AG04449 (cell line): ENCODE measurements at regions not wholly inside any gene's neighbourhood (a gene's known extent, or its start where the extent isn't known, plus 50 kb on each side); places are given as distances from the start of the nearest gene placed in this dataset.

Experiments used
- CTCF ChIA-PET: fragments of 350-600 bp; formaldehyde crosslinking; extraction: SDS; loops from one replicate; lab custom pipeline; 2021; ENCODE audit warnings: antibody characterized with exemption; lab: Yijun Ruan, JAX
- POLR2A ChIA-PET: fragments of 400-600, 350-600 bp; formaldehyde crosslinking; extraction: SDS; loops from one replicate; lab custom pipeline; 2020; ENCODE audit warnings: antibody characterized with exemption, inconsistent platforms; lab: Yijun Ruan, JAX
- DNase-seq: peaks from one replicate; pipeline ENCODE4 v3.0.0-alpha.2; 2010; ENCODE audit warnings: low read depth, low spot score
- H3K4me3 ChIP-seq: 2 replicates; pipeline ENCODE4 v1.5.1; 2011; ENCODE audit warnings: low read depth, mild to moderate bottlenecking, control low read depth, low read length
- CTCF ChIP-seq: IDR thresholded peaks from one replicate; pipeline ENCODE4 v1.5.1; 2011; ENCODE audit warnings: mild to moderate bottlenecking, moderate library complexity, low read length, control low read depth, inconsistent platforms; ENCODE audit not compliant: insufficient read depth; ENCODE audit errors: missing control alignments

- no peak for TF ChIP-seq CTCF
- H3K4me3 ChIP-seq, result no peak overlapping the region
- DNase-seq, result no peak
- ChIA-PET CTCF (interaction anchor here (1.0 to 4.0 kb wide), 5 partner anchors 9 to 177 kb away, joined by 4 to 20 read pairs (median 5); no protein-coding TSS in a partner anchor), POLR2A (no interaction called here)
These were observed 208.6 kb downstream of the C1D start for GRCh38 chr2:67854103-67854743.

- CTCF ChIA-PET, result interaction anchor here (1.0 to 3.5 kb wide), 3 partner anchors 9 to 13 kb away, joined by 4 to 20 read pairs (median 5); no protein-coding TSS in a partner anchor
- no peak overlapping the region for H3K4me3 ChIP-seq
- DNase-seq, result no peak
- TF ChIP-seq CTCF, result no peak
- POLR2A ChIA-PET, result no interaction called here
These were observed 208.0 kb downstream of the C1D start for GRCh38 chr2:67854798-67855197.

- TF ChIP-seq CTCF, result no peak
- no peak overlapping the region for H3K4me3 ChIP-seq
- ChIA-PET CTCF (interaction anchor here (1.5 to 2.3 kb wide), 2 partner anchors 10 to 15 kb away, joined by 8 to 10 read pairs; no protein-coding TSS in a partner anchor), POLR2A (interaction anchor here (0.6 kb wide), 1 partner anchor 14 kb away, joined by 3 read pairs; no protein-coding TSS in a partner anchor)
- DNase-seq, result no peak
These were observed 205.9 kb downstream of the C1D start for GRCh38 chr2:67856866-67857265.

GRCh38 chr2:67857836-67858235 lies 205.0 kb downstream of the C1D start:
- no peak for TF ChIP-seq CTCF
- DNase-seq, result no peak
- POLR2A ChIA-PET, result no interaction called here
- H3K4me3 ChIP-seq, result no peak overlapping the region
- CTCF ChIA-PET, result interaction anchor here (1.4 to 2.3 kb wide), 4 partner anchors 11 to 174 kb away, joined by 3 to 10 read pairs (median 6); no protein-coding TSS in a partner anchor

- ChIA-PET CTCF (interaction anchor here (1.4 to 2.3 kb wide), 4 partner anchors 10 to 173 kb away, joined by 3 to 8 read pairs (median 3); no protein-coding TSS in a partner anchor), POLR2A (no interaction called here)
- no peak for TF ChIP-seq CTCF
- no peak overlapping the region for H3K4me3 ChIP-seq
- no peak for DNase-seq
These were observed 203.9 kb downstream of the C1D start for GRCh38 chr2:67858886-67859285.

- no peak for TF ChIP-seq CTCF
- ChIA-PET POLR2A (no interaction called here), CTCF (interaction anchor here (0.8 to 1.8 kb wide), 5 partner anchors 11 to 166 kb away, joined by 3 to 7 read pairs (median 4); no protein-coding TSS in a partner anchor)
- DNase-seq, result no peak
- no peak overlapping the region for H3K4me3 ChIP-seq
These were observed 196.9 kb downstream of the C1D start for GRCh38 chr2:67865917-67866316.
